PC-3 (cell line): ENCODE measurements at regions not wholly inside any gene's neighbourhood (a gene's known extent, or its start where the extent isn't known, plus 50 kb on each side); places are given as distances from the start of the nearest gene placed in this dataset.

ENCODE experiments used
- ATAC-seq: fragments of 200-7000 bp; cut with Tn5 transposase; 2 replicates; pipeline ENCODE4 v1.9.1; 2020; ENCODE audit warnings: mild to moderate bottlenecking, moderate library complexity
- BruUV-seq: library from RNA; stranded (reverse); fragments of 400-500 nt; replicated peaks from 2 replicates; lab custom pipeline; 2021; lab: Mats Ljungman, UMichigan
- CTCF ChIA-PET: fragments of 300-600 bp; sonication (Branson Sonifier 250); formaldehyde crosslinking; loops from one replicate; lab custom pipeline; 2022; ENCODE audit warnings: antibody characterized with exemption; lab: Charles Lee
- POLR2A ChIA-PET: fragments of 300-600 bp; sonication (Branson Sonifier 250); formaldehyde crosslinking; loops from one replicate; lab custom pipeline; 2022; ENCODE audit warnings: antibody characterized with exemption; ENCODE audit not compliant: unreplicated experiment; lab: Charles Lee
- DNase-seq: peaks from one replicate; pipeline ENCODE4 v3.0.0-alpha.2; 2015
- H2AFZ ChIP-seq: fragments of 300-600 bp; sonication (generic); 2 replicates; pipeline ENCODE4 v1.6.0; 2016; ENCODE audit warnings: antibody characterized with exemption, low read length
- H3F3A ChIP-seq: fragments of 300-600 bp; sonication (generic); one replicate; pipeline ENCODE4 v1.6.0; 2017; ENCODE audit warnings: antibody characterized with exemption, low read length, control low read depth, mild to moderate bottlenecking; ENCODE audit not compliant: unreplicated experiment
- H3K27ac ChIP-seq: fragments of 300-600 bp; sonication (generic); 2 replicates; pipeline ENCODE4 v1.5.1; 2016; ENCODE audit warnings: mild to moderate bottlenecking, low read length
- H3K27me3 ChIP-seq: fragments of 300-600 bp; sonication (generic); 2 replicates; pipeline ENCODE4 v1.6.1; 2016; ENCODE audit warnings: low read length, mixed read lengths
- H3K36me3 ChIP-seq: fragments of 300-600 bp; sonication (generic); 2 replicates; pipeline ENCODE4 v1.6.1; 2016; ENCODE audit warnings: low read depth, mixed run types, low read length, mixed read lengths
- H3K4me1 ChIP-seq: fragments of 300-600 bp; sonication (generic); 2 replicates; pipeline ENCODE4 v1.5.1; 2016; ENCODE audit warnings: low read length; ENCODE audit not compliant: insufficient read depth
- H3K4me2 ChIP-seq: fragments of 300-600 bp; sonication (generic); 2 replicates; pipeline ENCODE4 v1.6.0; 2016; ENCODE audit warnings: low read length
- H3K4me3 ChIP-seq: fragments of 300-600 bp; sonication (generic); 2 replicates; pipeline ENCODE4 v1.5.1; 2016; ENCODE audit warnings: mild to moderate bottlenecking, low read length, mixed read lengths
- H3K79me2 ChIP-seq: fragments of 300-600 bp; sonication (generic); 2 replicates; pipeline ENCODE4 v1.6.1; 2017; ENCODE audit warnings: low read length, mixed read lengths
- H3K9ac ChIP-seq: fragments of 300-600 bp; sonication (generic); 2 replicates; pipeline ENCODE4 v1.6.0; 2016; ENCODE audit warnings: mild to moderate bottlenecking, low read length
- H3K9me2 ChIP-seq: fragments of 300-600 bp; sonication (generic); replicated peaks from 2 replicates; pipeline ENCODE4 v1.6.1; 2016; ENCODE audit warnings: mixed run types, low read length, mixed read lengths
- H3K9me3 ChIP-seq: fragments of 300-600 bp; sonication (generic); 2 replicates; pipeline ENCODE4 v1.6.1; 2016; ENCODE audit warnings: low read length, mixed read lengths
- H4K20me1 ChIP-seq: fragments of 300-600 bp; sonication (generic); 2 replicates; pipeline ENCODE4 v1.6.1; 2016; ENCODE audit warnings: low read length, mixed read lengths
- CTCF ChIP-seq: fragments of 300-600 bp; sonication (generic); conservative IDR thresholded peaks from 2 replicates; pipeline ENCODE4 v1.5.1; 2017; ENCODE audit warnings: antibody characterized with exemption, low read depth, mild to moderate bottlenecking, low read length
- EZH2 ChIP-seq: fragments of 300-600 bp; sonication (generic); IDR thresholded peaks from one replicate; pipeline ENCODE4 v1.6.1; 2017; ENCODE audit warnings: antibody characterized with exemption, mild to moderate bottlenecking, low read length; ENCODE audit not compliant: unreplicated experiment
- EZH2phosphoT487 ChIP-seq: fragments of 300-600 bp; sonication (generic); IDR thresholded peaks from 2 replicates; pipeline ENCODE4 v1.6.1; 2018; ENCODE audit warnings: mild to moderate bottlenecking, antibody characterized with exemption, low read length, borderline replicate concordance
- intact Hi-C: fragments of 100-400 bp; cut with micrococcal nuclease; formaldehyde crosslinking; loops from 2 replicates; pipeline ENCODE4 v1.9.0; 2023

GRCh38 chrX:25198891-25199290 lies 183.1 kb upstream of the ARX start:
- no peak overlapping the region for H3K9ac ChIP-seq
- no TSS peak for BruUV-seq
- no peak overlapping the region for H2AFZ ChIP-seq
- intact Hi-C loops = no loop called here
- no peaks in the 10 kb centered on the region for H3K27me3 ChIP-seq
- no peak overlapping the region for H3K4me2 ChIP-seq
- no peak overlapping the region for H3K27ac ChIP-seq
- ChIA-PET POLR2A (no interaction called here), CTCF (no interaction called here)
- TF ChIP-seq EZH2 = no peak
- TF ChIP-seq EZH2phosphoT487 = no peak
- no peak for TF ChIP-seq CTCF
- H3K4me3 ChIP-seq = no peak overlapping the region
- no peak for DNase-seq
- no peaks in the 10 kb centered on the region for H3K79me2 ChIP-seq
- H3K9me3 ChIP-seq = no peaks in the 10 kb centered on the region
- no peak for ATAC-seq
- no peaks in the 10 kb centered on the region for H3K9me2 ChIP-seq
- no peaks in the 10 kb centered on the region for H3K4me1 ChIP-seq
- H3F3A ChIP-seq = no peaks in the 10 kb centered on the region
- H4K20me1 ChIP-seq = no peaks in the 10 kb centered on the region
- no peaks in the 10 kb centered on the region for H3K36me3 ChIP-seq

GRCh38 chrX:25198253-25198652 lies 182.5 kb upstream of the ARX start:
- ATAC-seq = no peak
- CTCF ChIA-PET = no interaction called here
- Histone ChIP-seq H3K36me3 (no peaks in the 10 kb centered on the region), H3K4me1 (no peaks in the 10 kb centered on the region), H3K9ac (no peak overlapping the region), H3K27me3 (no peaks in the 10 kb centered on the region), H2AFZ (no peak overlapping the region), H3K79me2 (no peaks in the 10 kb centered on the region), H3K4me2 (no peak overlapping the region), H3K9me3 (no peaks in the 10 kb centered on the region), H3F3A (no peaks in the 10 kb centered on the region), H3K9me2 (no peaks in the 10 kb centered on the region), H3K4me3 (no peak overlapping the region), H3K27ac (no peak overlapping the region), H4K20me1 (no peaks in the 10 kb centered on the region)
- TF ChIP-seq EZH2 (no peak), EZH2phosphoT487 (no peak), CTCF (no peak)
- intact Hi-C loops = no loop called here
- DNase-seq = no peak
- POLR2A ChIA-PET = no interaction called here
- no TSS peak for BruUV-seq

- ChIA-PET CTCF (no interaction called here), POLR2A (no interaction called here)
- Histone ChIP-seq H3K27me3 (no peaks in the 10 kb centered on the region), H4K20me1 (no peaks in the 10 kb centered on the region), H3K27ac (no peak overlapping the region), H3K79me2 (no peaks in the 10 kb centered on the region), H2AFZ (no peak overlapping the region), H3K9ac (no peak overlapping the region), H3K4me3 (no peak overlapping the region), H3K9me2 (no peaks in the 10 kb centered on the region), H3K4me2 (no peak overlapping the region), H3K36me3 (no peaks in the 10 kb centered on the region), H3F3A (no peaks in the 10 kb centered on the region), H3K9me3 (no peaks in the 10 kb centered on the region), H3K4me1 (no peaks in the 10 kb centered on the region)
- BruUV-seq = no TSS peak
- ATAC-seq = no peak
- intact Hi-C loops = no loop called here
- no peak for DNase-seq
- no peak for TF ChIP-seq EZH2
- TF ChIP-seq EZH2phosphoT487 = no peak
- TF ChIP-seq CTCF = no peak
Measured at GRCh38 chrX:25196221-25196620, 180.5 kb upstream of the ARX start.
